Loucy (cell line): ENCODE measurements at regions not wholly inside any gene's neighbourhood (a gene's known extent, or its start where the extent isn't known, plus 50 kb on each side); places are given as distances from the start of the nearest gene placed in this dataset.

Experiments used
- EZH2phosphoT487 ChIP-seq: fragments of 200-600 bp; IDR thresholded peaks from 2 replicates; pipeline ENCODE4 v1.6.1; 2018; ENCODE audit warnings: antibody characterized with exemption, mild to moderate bottlenecking, moderate library complexity, borderline replicate concordance
- TF ChIP-seq, protein P1 (sequence below): fragments of 200-600 bp; sonication (generic); conservative IDR thresholded peaks from 2 replicates; pipeline ENCODE4 v1.5.1; 2014; ENCODE audit warnings: mild to moderate bottlenecking, antibody characterized with exemption, low read length

DNA sequence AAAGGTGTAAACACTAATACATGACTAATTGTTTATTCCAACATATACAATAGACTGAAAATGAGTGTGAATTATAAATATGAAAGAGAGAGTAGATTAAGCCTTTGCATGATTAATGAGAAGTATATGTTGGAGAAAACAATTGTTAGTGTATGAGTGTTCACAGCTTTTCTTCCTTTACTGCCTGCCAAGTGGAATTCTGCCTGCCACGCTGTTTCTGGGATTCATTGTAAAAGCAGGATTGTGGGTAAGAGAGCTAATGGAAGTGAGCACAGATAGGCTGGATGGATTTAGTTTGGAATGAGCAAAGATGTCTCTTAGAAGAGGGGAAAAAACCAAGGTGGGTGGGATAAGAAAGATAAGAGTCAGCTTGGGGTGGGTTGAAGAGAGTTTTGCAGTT lies 129.6 kb upstream of the NMUR2 start:
- TF ChIP-seq, protein P1, sequence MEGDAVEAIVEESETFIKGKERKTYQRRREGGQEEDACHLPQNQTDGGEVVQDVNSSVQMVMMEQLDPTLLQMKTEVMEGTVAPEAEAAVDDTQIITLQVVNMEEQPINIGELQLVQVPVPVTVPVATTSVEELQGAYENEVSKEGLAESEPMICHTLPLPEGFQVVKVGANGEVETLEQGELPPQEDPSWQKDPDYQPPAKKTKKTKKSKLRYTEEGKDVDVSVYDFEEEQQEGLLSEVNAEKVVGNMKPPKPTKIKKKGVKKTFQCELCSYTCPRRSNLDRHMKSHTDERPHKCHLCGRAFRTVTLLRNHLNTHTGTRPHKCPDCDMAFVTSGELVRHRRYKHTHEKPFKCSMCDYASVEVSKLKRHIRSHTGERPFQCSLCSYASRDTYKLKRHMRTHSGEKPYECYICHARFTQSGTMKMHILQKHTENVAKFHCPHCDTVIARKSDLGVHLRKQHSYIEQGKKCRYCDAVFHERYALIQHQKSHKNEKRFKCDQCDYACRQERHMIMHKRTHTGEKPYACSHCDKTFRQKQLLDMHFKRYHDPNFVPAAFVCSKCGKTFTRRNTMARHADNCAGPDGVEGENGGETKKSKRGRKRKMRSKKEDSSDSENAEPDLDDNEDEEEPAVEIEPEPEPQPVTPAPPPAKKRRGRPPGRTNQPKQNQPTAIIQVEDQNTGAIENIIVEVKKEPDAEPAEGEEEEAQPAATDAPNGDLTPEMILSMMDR = no peak
- TF ChIP-seq EZH2phosphoT487 = no peak
